ENCODE measurements at regions not wholly inside any gene's neighbourhood (a gene's known extent, or its start where the extent isn't known, plus 50 kb on each side); places are given as distances from the start of the nearest gene placed in this dataset.

DNA sequence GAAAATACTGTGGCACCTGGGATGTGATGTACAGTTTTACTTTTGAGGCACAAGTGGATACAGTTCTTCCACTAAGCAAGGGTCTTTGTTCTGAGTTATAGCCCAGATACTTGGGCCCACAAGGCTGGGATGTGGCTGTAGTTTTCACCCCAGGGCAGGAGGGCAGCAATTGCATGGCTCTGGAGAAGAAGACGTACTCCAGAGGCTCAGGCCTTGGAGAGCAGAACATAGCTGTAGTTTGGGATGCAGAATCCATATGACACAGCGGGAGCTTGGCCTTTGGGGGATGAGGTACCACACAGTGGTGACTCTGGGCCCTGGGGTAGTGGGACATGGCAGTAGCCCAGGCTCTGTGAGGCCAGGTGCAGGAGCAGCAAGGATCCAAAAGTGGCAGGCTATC, 110.8 kb upstream of the FSTL4 start:
- no peak for TF ChIP-seq CTCF (IDR thresholded peaks at IDR 0.05)
- no peak for TF ChIP-seq POLR2A (IDR thresholded peaks at IDR 0.05)
- no peak for TF ChIP-seq EP300 (IDR thresholded peaks at IDR 0.05)
- no peak for TF ChIP-seq POLR2AphosphoS5 (IDR thresholded peaks at IDR 0.05)
